CD4-positive, alpha-beta T cell treated with Interleukin-6 at 100 ng/mL for 8 hours (primary cell): ENCODE measurements at regions not wholly inside any gene's neighbourhood (a gene's known extent, or its start where the extent isn't known, plus 50 kb on each side); places are given as distances from the start of the nearest gene placed in this dataset.
"Not testable (repeated sequence)": the region's sequence is repeated elsewhere in the genome, so short reads cannot be mapped to it uniquely, and the experiment has no call there.

Experiments
- DNase-seq: peaks from one replicate; pipeline ENCODE4 v3.0.0-alpha.2; 2020; ENCODE audit warnings: mixed read lengths, low spot score

GRCh38 chr7:106583706-106584690 lies 77.0 kb downstream of the CCDC71L start:
- DNase-seq = no peak

- no peak for DNase-seq
Measured at GRCh38 chr7:106583100-106583499, 77.9 kb downstream of the CCDC71L start.

GRCh38 chr7:106582365-106582764 lies 78.6 kb downstream of the CCDC71L start:
- DNase-seq = no peak

- DNase-seq = not testable (repeated sequence)
Measured at GRCh38 chr7:106579086-106579485, 81.9 kb downstream of the CCDC71L start.

- no peak for DNase-seq
Measured at GRCh38 chr7:106575138-106575823, 85.7 kb downstream of the CCDC71L start.

- DNase-seq = no peak
Measured at GRCh38 chr7:106573738-106574137, 87.2 kb downstream of the CCDC71L start.

- DNase-seq = no peak
Measured at GRCh38 chr7:106573125-106573663, 87.8 kb downstream of the CCDC71L start.

- DNase-seq = no peak
Measured at GRCh38 chr7:106572394-106573124, 88.4 kb downstream of the CCDC71L start.

GRCh38 chr7:106571563-106571962 lies 89.4 kb downstream of the CCDC71L start:
- no peak for DNase-seq

- no peak for DNase-seq
Measured at GRCh38 chr7:106570948-106571418, 90.0 kb downstream of the CCDC71L start.

- no peak for DNase-seq
Measured at GRCh38 chr7:106570146-106570545, 90.8 kb downstream of the CCDC71L start.

- no peak for DNase-seq
Measured at GRCh38 chr7:106569500-106569929, 91.4 kb downstream of the CCDC71L start.

- DNase-seq = no peak
Measured at GRCh38 chr7:106568680-106569499, 92.1 kb downstream of the CCDC71L start.

GRCh38 chr7:106568002-106568679 lies 92.8 kb downstream of the CCDC71L start:
- DNase-seq = no peak

GRCh38 chr7:106567204-106568001 lies 93.6 kb downstream of the CCDC71L start:
- DNase-seq = not testable (repeated sequence)

- DNase-seq = no peak
Measured at GRCh38 chr7:106566672-106567071, 94.3 kb downstream of the CCDC71L start.

- no peak for DNase-seq
Measured at GRCh38 chr7:106566196-106566595, 94.8 kb downstream of the CCDC71L start.

GRCh38 chr7:106565428-106565827 lies 95.5 kb downstream of the CCDC71L start:
- no peak for DNase-seq

GRCh38 chr7:106563466-106564150 lies 97.3 kb downstream of the CCDC71L start:
- no peak for DNase-seq
